ENCODE measurements at regions not wholly inside any gene's neighbourhood (a gene's known extent, or its start where the extent isn't known, plus 50 kb on each side); places are given as distances from the start of the nearest gene placed in this dataset.

DNA sequence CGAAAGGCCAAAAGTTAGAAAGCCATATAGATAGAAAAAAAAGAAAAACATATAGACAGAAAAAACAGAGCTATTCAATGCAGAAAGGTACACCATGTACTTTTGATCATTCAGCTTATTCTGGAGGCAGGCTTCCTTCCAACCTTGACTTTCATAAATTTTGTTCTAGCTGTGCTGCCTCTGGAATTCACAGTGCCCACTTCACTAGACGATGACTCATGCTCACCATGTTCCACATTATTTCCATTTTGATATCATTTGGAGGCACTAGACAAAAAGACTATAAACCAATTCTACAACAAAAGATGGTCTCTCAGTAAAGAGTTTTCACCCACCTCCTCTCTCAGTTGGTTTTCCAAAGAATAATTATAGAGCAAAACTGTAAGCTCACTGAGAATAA, 229.0 kb upstream of the IPO5 start:
- no peak overlapping the region for H3K4me2 ChIP-seq (ENCODE audit: low read depth, low read length)
- no peak overlapping the region for H2AK5ac ChIP-seq (ENCODE audit: low read depth, low read length)
- no peak overlapping the region for H3K18ac ChIP-seq (ENCODE audit: low read depth, low read length)
- no peak overlapping the region for H4K91ac ChIP-seq (ENCODE audit: insufficient read depth, low read depth, low read length)
- no peak overlapping the region for H3K56ac ChIP-seq (ENCODE audit: extremely low read depth, insufficient read depth, low read length)
- no peak overlapping the region for H2BK20ac ChIP-seq (ENCODE audit: low read depth, low read length)
- TF ChIP-seq SMC3 (IDR thresholded peaks at IDR 0.05; ENCODE audit: low read depth, low read length) (no peak), MXI1 (IDR thresholded peaks at IDR 0.05; ENCODE audit: borderline replicate concordance, low read depth, low read length) (no peak), NFE2L2 (IDR thresholded peaks at IDR 0.05; ENCODE audit: low read depth, low read length) (no peak), BHLHE40 (IDR thresholded peaks at IDR 0.05; ENCODE audit: low read depth, low read length) (no peak), CHD1 (IDR thresholded peaks at IDR 0.05; ENCODE audit: low read depth, low read length) (no peak), RCOR1 (IDR thresholded peaks at IDR 0.05; ENCODE audit: insufficient replicate concordance, low read length) (no peak), POLR2A (IDR thresholded peaks at IDR 0.05; ENCODE audit: low read depth, low read length) (no peak), CEBPB (IDR thresholded peaks at IDR 0.05; ENCODE audit: low read depth, low read length) (no peak), MAFK (IDR thresholded peaks at IDR 0.05; ENCODE audit: low read depth, low read length) (no peak), RAD21 (IDR thresholded peaks at IDR 0.05; ENCODE audit: low read length) (no peak), RFX5 (IDR thresholded peaks at IDR 0.05; ENCODE audit: low read depth, low read length) (no peak), FOS (IDR thresholded peaks at IDR 0.05; ENCODE audit: low read depth, low read length) (no peak), MAZ (IDR thresholded peaks at IDR 0.05; ENCODE audit: borderline replicate concordance, low read depth, low read length) (no peak)
- TF ChIP-seq, protein P1, sequence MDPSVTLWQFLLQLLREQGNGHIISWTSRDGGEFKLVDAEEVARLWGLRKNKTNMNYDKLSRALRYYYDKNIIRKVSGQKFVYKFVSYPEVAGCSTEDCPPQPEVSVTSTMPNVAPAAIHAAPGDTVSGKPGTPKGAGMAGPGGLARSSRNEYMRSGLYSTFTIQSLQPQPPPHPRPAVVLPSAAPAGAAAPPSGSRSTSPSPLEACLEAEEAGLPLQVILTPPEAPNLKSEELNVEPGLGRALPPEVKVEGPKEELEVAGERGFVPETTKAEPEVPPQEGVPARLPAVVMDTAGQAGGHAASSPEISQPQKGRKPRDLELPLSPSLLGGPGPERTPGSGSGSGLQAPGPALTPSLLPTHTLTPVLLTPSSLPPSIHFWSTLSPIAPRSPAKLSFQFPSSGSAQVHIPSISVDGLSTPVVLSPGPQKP (IDR thresholded peaks at IDR 0.05; ENCODE audit: borderline replicate concordance, low read depth, low read length), result no peak
- TF ChIP-seq, protein P2, sequence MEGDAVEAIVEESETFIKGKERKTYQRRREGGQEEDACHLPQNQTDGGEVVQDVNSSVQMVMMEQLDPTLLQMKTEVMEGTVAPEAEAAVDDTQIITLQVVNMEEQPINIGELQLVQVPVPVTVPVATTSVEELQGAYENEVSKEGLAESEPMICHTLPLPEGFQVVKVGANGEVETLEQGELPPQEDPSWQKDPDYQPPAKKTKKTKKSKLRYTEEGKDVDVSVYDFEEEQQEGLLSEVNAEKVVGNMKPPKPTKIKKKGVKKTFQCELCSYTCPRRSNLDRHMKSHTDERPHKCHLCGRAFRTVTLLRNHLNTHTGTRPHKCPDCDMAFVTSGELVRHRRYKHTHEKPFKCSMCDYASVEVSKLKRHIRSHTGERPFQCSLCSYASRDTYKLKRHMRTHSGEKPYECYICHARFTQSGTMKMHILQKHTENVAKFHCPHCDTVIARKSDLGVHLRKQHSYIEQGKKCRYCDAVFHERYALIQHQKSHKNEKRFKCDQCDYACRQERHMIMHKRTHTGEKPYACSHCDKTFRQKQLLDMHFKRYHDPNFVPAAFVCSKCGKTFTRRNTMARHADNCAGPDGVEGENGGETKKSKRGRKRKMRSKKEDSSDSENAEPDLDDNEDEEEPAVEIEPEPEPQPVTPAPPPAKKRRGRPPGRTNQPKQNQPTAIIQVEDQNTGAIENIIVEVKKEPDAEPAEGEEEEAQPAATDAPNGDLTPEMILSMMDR (conservative IDR thresholded peaks at IDR 0.05; ENCODE audit: low read depth, low read length), result no peak
- TF ChIP-seq, protein P3, sequence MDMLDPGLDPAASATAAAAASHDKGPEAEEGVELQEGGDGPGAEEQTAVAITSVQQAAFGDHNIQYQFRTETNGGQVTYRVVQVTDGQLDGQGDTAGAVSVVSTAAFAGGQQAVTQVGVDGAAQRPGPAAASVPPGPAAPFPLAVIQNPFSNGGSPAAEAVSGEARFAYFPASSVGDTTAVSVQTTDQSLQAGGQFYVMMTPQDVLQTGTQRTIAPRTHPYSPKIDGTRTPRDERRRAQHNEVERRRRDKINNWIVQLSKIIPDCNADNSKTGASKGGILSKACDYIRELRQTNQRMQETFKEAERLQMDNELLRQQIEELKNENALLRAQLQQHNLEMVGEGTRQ (IDR thresholded peaks at IDR 0.05; ENCODE audit: low read depth, low read length), result no peak
- H3K4ac ChIP-seq (ENCODE audit: low read depth, low read length), result no peak overlapping the region
- 71% methylated on average over 1 of the region's 2 CpGs; no CpG with 5 or more reads in 1 of the 2 experiments for WGBS, 2 experiments (ENCODE audit: extremely low coverage in 2 of 2, insufficient read length in 1 of 2)
- no peak overlapping the region for H4K5ac ChIP-seq (ENCODE audit: low read depth, low read length)
- intact Hi-C loops (cut with micrococcal nuclease), result no loop called here
- no peak overlapping the region for H2AK9ac ChIP-seq (replicated peaks; ENCODE audit: low read depth, low read length, poor library complexity)
- no peaks in the 10 kb centered on the region for H4K20me1 ChIP-seq (ENCODE audit: insufficient read depth, low read length)
- no peaks in the 10 kb centered on the region for H3K9me1 ChIP-seq (ENCODE audit: insufficient read depth, low read length)
- no peak overlapping the region for H3K4me3 ChIP-seq (ENCODE audit: insufficient read depth, low read depth, low read length)
- in situ Hi-C loops (cut with MboI; ENCODE audit: low sequenced_read_pairs), result no loop called here
- no peak overlapping the region for H3K14ac ChIP-seq (replicated peaks; ENCODE audit: low read depth, low read length)
- H4K8ac ChIP-seq (ENCODE audit: low read depth in 2 of 2, low read length in 2 of 2), result no peak overlapping the region
- ChIA-PET POLR2A (ENCODE audit: unreplicated experiment) (no interaction called here), CTCF (interaction anchor here (0.6 kb wide), 1 partner anchor 1449 kb away, joined by 3 read pairs; no protein-coding TSS in a partner anchor)
- BruUV-seq (replicated peaks), result no TSS peak
- no peaks in the 10 kb centered on the region for H3K27me3 ChIP-seq (ENCODE audit: control insufficient read depth, insufficient read depth, low read length)
- H3K79me1 ChIP-seq (ENCODE audit: low read depth in 1 of 2, low read length in 2 of 2), result no peaks in the 10 kb centered on the region
- ATAC-seq (ENCODE audit: low read depth) (no peak), DNase-seq (no peak)
- H3K9ac ChIP-seq (ENCODE audit: low read depth, low read length), result no peak overlapping the region
- H2BK120ac ChIP-seq (ENCODE audit: low read depth, low read length), result no peak overlapping the region
- no peak overlapping the region for H3K27ac ChIP-seq (ENCODE audit: insufficient read depth, low read length)
- H2BK5ac ChIP-seq (ENCODE audit: low read depth, low read length, poor library complexity, severe bottlenecking), result no peak overlapping the region
- H2BK15ac ChIP-seq (ENCODE audit: low read depth, low read length), result no peak overlapping the region
- no peak overlapping the region for H3K23ac ChIP-seq (ENCODE audit: low read depth, low read length)
- H3K36me3 ChIP-seq (ENCODE audit: control insufficient read depth, insufficient read depth, low read length), result no peaks in the 10 kb centered on the region
- no peaks in the 10 kb centered on the region for H3K9me3 ChIP-seq (ENCODE audit: control insufficient read depth, insufficient read depth, low read length)
- no peaks in the 10 kb centered on the region for H3K4me1 ChIP-seq (ENCODE audit: control insufficient read depth, insufficient read depth, low read length)
- no peak overlapping the region for H2AFZ ChIP-seq (replicated peaks; ENCODE audit: low read length, poor library complexity)
- dilution Hi-C loops (cut with HindIII; ENCODE audit: low sequenced_read_pairs, unreplicated experiment), result no loop called here
